Activated CD4-positive, alpha-beta T cell treated with anti-CD3 and anti-CD28 coated beads, Interleukin-2, amount 50 U/mL, for 48 hours (primary cell): ENCODE measurements at regions not wholly inside any gene's neighbourhood (a gene's known extent, or its start where the extent isn't known, plus 50 kb on each side); places are given as distances from the start of the nearest gene placed in this dataset.
"Not testable (repeated sequence)": the region's sequence is repeated elsewhere in the genome, so short reads cannot be mapped to it uniquely, and the experiment has no call there.

Experiments used
- DNase-seq, 2 experiments: peaks; one replicate each; pipeline ENCODE4 v3.0.0-alpha.2; 2020

GRCh38 chr2:89160306-89160705, 468.8 kb downstream of the RPIA start:
- DNase-seq: not testable (repeated sequence)

- not testable (repeated sequence) for DNase-seq
These were observed 470.2 kb downstream of the RPIA start for GRCh38 chr2:89161626-89162025.

GRCh38 chr2:89170506-89171173, 479.2 kb downstream of the RPIA start:
- not testable (repeated sequence) for DNase-seq

GRCh38 chr2:89171174-89171519, 479.7 kb downstream of the RPIA start:
- not testable (repeated sequence) for DNase-seq

GRCh38 chr2:89177004-89177403, 485.5 kb downstream of the RPIA start:
- not testable (repeated sequence) for DNase-seq

GRCh38 chr2:89182221-89182620, 490.7 kb downstream of the RPIA start:
- not testable (repeated sequence) for DNase-seq

GRCh38 chr2:89184746-89185145, 493.3 kb downstream of the RPIA start:
- not testable (repeated sequence) for DNase-seq

GRCh38 chr2:89195636-89196251, 504.3 kb downstream of the RPIA start:
- not testable (repeated sequence) for DNase-seq

GRCh38 chr2:89196719-89197118, 505.2 kb downstream of the RPIA start:
- DNase-seq: not testable (repeated sequence)

GRCh38 chr2:89198026-89198425, 506.6 kb downstream of the RPIA start:
- DNase-seq: not testable (repeated sequence)

- not testable (repeated sequence) for DNase-seq
These were observed 508.2 kb downstream of the RPIA start for GRCh38 chr2:89199453-89200246.

GRCh38 chr2:89200247-89200527, 508.7 kb downstream of the RPIA start:
- not testable (repeated sequence) for DNase-seq

- DNase-seq: not testable (repeated sequence)
These were observed 511.0 kb downstream of the RPIA start for GRCh38 chr2:89202518-89202917.

GRCh38 chr2:89205153-89205552, 513.7 kb downstream of the RPIA start:
- DNase-seq: peak; percentile 47 to 52

- not testable (repeated sequence) for DNase-seq
These were observed 516.9 kb downstream of the RPIA start for GRCh38 chr2:89208144-89208932.

GRCh38 chr2:89213151-89213550, 521.7 kb downstream of the RPIA start:
- not testable (repeated sequence) for DNase-seq

- not testable (repeated sequence) for DNase-seq
These were observed 522.3 kb downstream of the RPIA start for GRCh38 chr2:89213811-89214210.

- not testable (repeated sequence) for DNase-seq
These were observed 530.0 kb downstream of the RPIA start for GRCh38 chr2:89221474-89221873.

GRCh38 chr2:89222063-89222732, 530.7 kb downstream of the RPIA start:
- not testable (repeated sequence) for DNase-seq

GRCh38 chr2:89224803-89225202, 533.3 kb downstream of the RPIA start:
- not testable (repeated sequence) for DNase-seq

- not testable (repeated sequence) for DNase-seq
These were observed 538.5 kb downstream of the RPIA start for GRCh38 chr2:89229979-89230378.

- not testable (repeated sequence) for DNase-seq
These were observed 539.8 kb downstream of the RPIA start for GRCh38 chr2:89231241-89231640.
